Urinary bladder (tissue), 3 donors: ENCODE measurements at regions not wholly inside any gene's neighbourhood (a gene's known extent, or its start where the extent isn't known, plus 50 kb on each side); places are given as distances from the start of the nearest gene placed in this dataset.

Experiments used
- DNase-seq: peaks from one replicate; pipeline ENCODE4 v3.0.0-alpha.2; 2015; ENCODE audit errors: extremely low spot score
- H3K27ac ChIP-seq: one replicate; pipeline ENCODE4 v1.5.1; 2013; ENCODE audit warnings: low read depth, mild to moderate bottlenecking, moderate library complexity
- H3K36me3 ChIP-seq: one replicate; pipeline ENCODE4 v1.6.1; 2013; ENCODE audit warnings: mild to moderate bottlenecking, moderate library complexity; ENCODE audit not compliant: insufficient read depth
- H3K4me1 ChIP-seq: one replicate; pipeline ENCODE4 v1.6.1; 2013; ENCODE audit warnings: mild to moderate bottlenecking, moderate library complexity; ENCODE audit not compliant: insufficient read depth
- H3K4me3 ChIP-seq: one replicate; pipeline ENCODE4 v1.5.1; 2013; ENCODE audit warnings: low read depth, low read length
- WGBS: extraction: QIAGEN DNeasy Blood & Tissue Kit; methylation state at CpG from one replicate; pipeline ENCODE4 v1.1.7; 2013; 5-methylcytosine and 5-hydroxymethylcytosine counted together
- donor health status: healthy with polysubstance abuse.
- donor health status: healthy.

DNA sequence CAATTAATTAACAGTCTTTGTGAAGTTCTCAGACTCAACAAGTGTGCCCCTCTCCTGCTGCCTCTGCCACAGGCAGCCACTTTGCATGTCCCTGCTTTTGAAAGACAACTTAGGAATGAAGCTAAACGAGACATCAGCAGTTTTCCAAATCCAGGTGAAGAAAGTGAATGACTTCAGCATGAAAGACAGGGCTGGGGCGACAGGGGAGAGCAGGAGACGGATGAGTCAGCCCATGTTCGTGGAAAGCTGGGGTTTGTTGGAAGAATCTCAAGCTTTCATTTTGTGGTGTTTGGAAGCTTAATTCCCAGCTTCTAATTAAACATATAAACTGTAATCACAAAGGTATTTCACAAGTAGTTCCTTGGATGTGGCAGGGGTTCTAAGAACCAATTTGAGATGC lies 207.8 kb upstream of the MAP3K1 start:
- Histone ChIP-seq H3K27ac (no peak overlapping the region), H3K4me1 (no peaks in the 10 kb centered on the region), H3K4me3 (no peak overlapping the region), H3K36me3 (no peaks in the 10 kb centered on the region)
- WGBS = 68% methylated on average over 4 of the region's 4 CpGs
- no peak for DNase-seq

DNA sequence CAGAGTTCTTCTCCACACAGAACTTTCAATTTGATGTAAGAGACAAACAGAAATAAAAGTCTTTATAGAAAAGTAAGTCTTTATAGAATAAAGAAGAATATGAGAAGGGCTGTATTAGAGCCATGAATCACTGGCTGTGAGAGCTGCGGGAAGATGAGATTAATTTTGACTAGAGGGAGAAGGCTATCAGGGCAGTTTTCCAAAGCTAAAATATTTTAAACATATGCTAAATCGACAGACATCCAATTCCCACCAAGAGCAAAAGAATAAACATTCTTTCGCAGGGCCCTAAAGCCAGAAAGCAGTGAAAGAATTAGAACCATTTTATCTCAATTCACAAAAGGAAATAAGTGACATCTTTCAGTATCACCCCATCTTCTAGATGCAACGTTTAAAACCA lies 208.3 kb upstream of the MAP3K1 start:
- DNase-seq = no peak
- H3K36me3 ChIP-seq = no peaks in the 10 kb centered on the region
- no peak overlapping the region for H3K4me3 ChIP-seq
- 53% methylated on average over 4 of the region's 4 CpGs for WGBS
- H3K27ac ChIP-seq = no peak overlapping the region
- H3K4me1 ChIP-seq = no peaks in the 10 kb centered on the region

DNA sequence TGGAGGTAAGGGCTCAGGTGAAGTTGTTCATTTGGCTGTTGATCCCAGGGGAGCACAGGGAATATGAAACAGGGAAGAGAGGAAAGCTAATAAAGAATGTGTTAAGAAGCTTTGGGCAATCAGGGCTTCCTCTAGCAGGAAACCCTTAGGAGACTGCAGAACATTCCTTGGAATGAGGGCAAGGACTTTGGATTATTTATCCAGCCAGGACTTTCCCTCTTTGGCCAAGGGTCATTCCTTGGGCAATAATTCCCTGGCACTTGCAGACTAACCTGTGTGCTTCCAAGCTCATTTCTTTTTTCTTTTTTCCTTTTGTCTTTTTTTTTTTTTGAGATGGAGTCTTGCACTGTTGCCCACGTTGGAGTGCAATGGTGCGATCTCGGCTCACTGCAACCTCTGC lies 209.2 kb upstream of the MAP3K1 start:
- Histone ChIP-seq H3K27ac (no peak overlapping the region), H3K36me3 (no peaks in the 10 kb centered on the region), H3K4me3 (no peak overlapping the region), H3K4me1 (no peaks in the 10 kb centered on the region)
- DNase-seq = no peak
- WGBS = 96% methylated on average over 3 of the region's 3 CpGs

DNA sequence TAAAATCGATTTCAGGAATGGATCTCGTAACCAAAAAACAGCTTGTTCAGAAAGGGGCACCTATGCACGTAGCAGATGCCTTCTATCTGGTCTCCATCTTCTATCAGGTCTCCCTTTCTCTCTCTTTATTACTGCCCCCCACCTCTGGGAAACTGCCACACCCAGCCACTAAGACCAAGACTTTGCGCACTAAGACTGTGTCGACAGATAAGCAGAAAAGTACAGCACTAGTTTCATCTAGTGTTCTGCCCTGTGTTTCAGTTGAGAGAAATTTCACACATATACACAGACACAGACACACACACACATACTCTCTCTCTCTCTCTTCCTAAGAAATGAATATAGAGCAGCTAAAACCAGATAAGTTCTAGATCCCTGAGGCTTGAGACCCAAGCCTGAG lies 210.1 kb upstream of the MAP3K1 start:
- H3K27ac ChIP-seq = no peak overlapping the region
- no peak overlapping the region for H3K4me3 ChIP-seq
- 97% methylated on average over 5 of the region's 5 CpGs for WGBS
- no peaks in the 10 kb centered on the region for H3K36me3 ChIP-seq
- H3K4me1 ChIP-seq = no peaks in the 10 kb centered on the region
- no peak for DNase-seq

DNA sequence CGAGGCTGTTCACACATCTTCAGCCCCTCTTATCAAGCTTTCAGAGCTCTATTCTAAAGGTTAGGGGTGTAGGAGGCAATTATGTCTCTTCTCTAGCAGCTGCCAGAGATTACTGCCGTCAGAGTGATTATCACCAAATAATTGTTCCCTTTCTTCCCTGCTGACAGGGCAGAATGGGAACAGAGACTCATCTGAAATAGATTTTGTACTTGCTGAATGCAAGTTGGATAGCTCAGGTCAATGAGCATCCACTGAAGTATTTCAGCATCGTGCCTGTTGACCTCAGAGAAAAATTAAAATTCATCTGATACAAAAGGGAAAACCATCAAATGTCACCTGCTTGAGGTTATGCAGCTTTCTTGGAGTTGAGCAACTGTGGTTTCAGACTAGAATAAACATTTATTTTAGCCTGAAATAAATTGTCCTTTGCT lies 213.7 kb upstream of the MAP3K1 start:
- H3K4me3 ChIP-seq = no peak overlapping the region
- H3K36me3 ChIP-seq = no peaks in the 10 kb centered on the region
- WGBS = 53% methylated on average over 3 of the region's 3 CpGs
- no peak for DNase-seq
- no peaks in the 10 kb centered on the region for H3K4me1 ChIP-seq
- H3K27ac ChIP-seq = no peak overlapping the region

DNA sequence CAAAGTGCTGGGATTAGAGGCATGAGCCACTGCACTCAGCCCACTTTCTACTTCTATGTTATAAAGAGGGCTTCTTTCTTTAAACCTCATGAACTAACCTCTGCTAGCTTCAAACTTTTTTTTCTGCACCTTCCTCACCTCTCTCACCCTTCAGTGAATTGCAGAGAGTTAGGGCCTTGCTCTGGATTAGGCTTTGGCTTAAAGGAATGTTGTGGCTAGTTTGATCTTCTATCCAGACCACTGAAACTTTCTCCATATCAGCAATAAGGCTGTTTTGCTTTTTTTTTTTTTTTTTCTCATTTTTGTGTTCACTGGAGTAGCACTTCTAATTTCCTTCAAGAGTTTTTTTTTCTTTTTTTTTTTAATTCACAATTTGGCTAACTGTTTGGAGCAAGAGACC lies 216.4 kb upstream of the MAP3K1 start:
- H3K36me3 ChIP-seq = no peaks in the 10 kb centered on the region
- no peak overlapping the region for H3K27ac ChIP-seq
- DNase-seq = no peak
- no peak overlapping the region for H3K4me3 ChIP-seq
- H3K4me1 ChIP-seq = no peaks in the 10 kb centered on the region

DNA sequence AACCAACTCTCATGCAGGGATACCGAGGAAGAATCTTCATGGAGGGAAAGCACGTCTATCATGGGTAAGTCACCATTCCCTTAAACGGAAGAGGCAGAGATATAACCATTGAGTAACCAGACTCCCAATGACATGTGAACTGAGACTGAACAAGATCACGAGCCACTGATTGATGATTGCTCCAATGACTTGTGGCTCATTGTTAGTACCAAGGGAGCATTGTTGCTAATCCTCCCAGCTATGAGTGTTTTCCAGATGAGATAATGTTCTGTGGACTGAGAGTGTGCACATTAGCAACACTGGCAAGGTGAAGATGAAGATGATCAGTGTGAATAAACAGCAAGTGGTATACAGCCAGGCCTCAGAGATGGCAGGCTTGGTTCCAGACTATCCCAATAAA lies 219.2 kb upstream of the MAP3K1 start:
- no peak for DNase-seq

DNA sequence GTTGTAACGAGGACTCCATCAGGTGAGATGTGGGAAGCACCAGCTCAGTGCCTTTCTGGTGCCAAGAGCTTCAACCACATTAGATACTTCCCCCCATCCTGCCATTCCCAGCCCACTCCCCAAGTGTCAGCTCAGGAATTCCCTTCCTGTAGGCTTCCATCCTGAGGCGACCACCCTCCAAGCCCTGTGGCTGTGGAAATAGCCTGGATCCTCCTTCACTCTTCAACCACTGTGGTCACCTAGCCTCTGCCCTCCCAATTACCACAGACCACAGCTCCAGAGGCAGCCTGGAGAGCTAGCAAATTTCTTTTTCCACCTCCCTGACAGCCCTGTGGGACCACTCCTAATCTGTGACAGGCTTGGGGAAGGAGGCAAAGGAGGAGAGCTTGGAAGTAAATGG lies 219.8 kb upstream of the MAP3K1 start:
- H3K4me1 ChIP-seq = no peaks in the 10 kb centered on the region
- H3K27ac ChIP-seq = no peak overlapping the region
- DNase-seq = no peak
- 98% methylated on average over 2 of the region's 2 CpGs for WGBS
- H3K4me3 ChIP-seq = no peak overlapping the region
- H3K36me3 ChIP-seq = no peaks in the 10 kb centered on the region

More for the DNA sequence above, 219.2 kb upstream of the MAP3K1 start:
- Histone ChIP-seq H3K27ac (no peak overlapping the region), H3K36me3 (no peaks in the 10 kb centered on the region), H3K4me3 (no peak overlapping the region), H3K4me1 (no peaks in the 10 kb centered on the region)
- WGBS = 96% methylated on average over 4 of the region's 4 CpGs

DNA sequence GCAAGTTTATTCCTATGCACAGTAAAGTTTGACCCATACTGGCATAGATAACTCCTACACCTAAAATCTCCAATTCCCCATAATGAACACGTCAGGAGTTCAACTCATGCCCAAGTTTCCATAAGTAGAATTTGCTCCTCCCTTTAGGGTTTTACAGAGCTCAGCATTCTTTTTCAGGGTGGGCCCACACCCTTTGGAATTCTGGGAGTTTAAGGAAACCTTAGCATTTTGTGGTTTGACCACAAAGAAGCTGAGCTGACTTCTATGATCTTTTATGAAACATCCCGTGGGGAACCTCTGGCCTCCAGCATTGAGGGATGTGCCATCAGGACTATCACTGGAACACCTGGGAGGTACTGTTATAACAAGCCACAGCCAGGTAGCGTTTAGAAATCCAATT lies 220.6 kb upstream of the MAP3K1 start:
- DNase-seq = no peak
- Histone ChIP-seq H3K36me3 (no peaks in the 10 kb centered on the region), H3K27ac (no peak overlapping the region), H3K4me1 (no peaks in the 10 kb centered on the region), H3K4me3 (no peak overlapping the region)
- 88% methylated on average over 3 of the region's 3 CpGs for WGBS

DNA sequence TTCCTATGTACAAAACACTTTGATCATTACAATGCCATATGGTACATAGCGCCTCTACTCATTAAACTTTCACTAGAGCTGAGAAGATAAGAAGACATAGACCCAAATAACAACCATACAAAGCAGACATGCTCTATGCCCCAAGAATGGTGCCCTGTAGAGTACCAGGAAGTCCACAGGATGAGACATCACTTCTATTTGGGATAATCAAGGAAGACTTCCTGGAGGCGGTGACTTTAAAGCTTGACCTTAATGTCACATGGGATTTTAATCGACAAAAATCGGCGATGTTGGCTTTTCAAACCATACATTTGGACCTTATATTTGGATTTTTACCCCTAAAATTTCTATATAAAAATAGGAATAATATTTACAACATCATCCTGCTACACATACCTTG lies 224.3 kb upstream of the MAP3K1 start:
- no peaks in the 10 kb centered on the region for H3K36me3 ChIP-seq
- no peak for DNase-seq
- H3K27ac ChIP-seq = no peak overlapping the region
- no peak overlapping the region for H3K4me3 ChIP-seq
- H3K4me1 ChIP-seq = no peaks in the 10 kb centered on the region
- WGBS = 96% methylated on average over 5 of the region's 5 CpGs

DNA sequence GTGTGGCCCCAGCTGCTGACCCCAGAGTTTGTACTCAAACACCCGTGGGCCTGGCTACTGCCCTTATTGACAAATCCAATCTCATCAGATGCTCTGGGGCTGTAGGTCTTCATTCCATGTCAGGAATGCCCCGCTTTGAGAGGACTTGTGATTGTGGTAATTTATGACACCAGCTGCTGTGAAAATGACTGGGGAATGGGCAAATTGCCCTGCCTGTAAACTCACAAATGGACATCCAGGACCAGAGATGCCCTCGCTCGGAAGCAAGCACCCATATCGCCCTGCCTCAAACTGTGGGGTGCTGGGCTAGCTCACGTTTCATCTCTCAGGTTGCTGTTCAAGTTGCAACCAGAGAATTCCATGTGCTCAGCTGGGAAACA lies 225.9 kb upstream of the MAP3K1 start:
- Histone ChIP-seq H3K27ac (no peak overlapping the region), H3K4me1 (no peaks in the 10 kb centered on the region), H3K36me3 (no peaks in the 10 kb centered on the region), H3K4me3 (no peak overlapping the region)
- 72% methylated on average over 6 of the region's 6 CpGs for WGBS
- DNase-seq = no peak

DNA sequence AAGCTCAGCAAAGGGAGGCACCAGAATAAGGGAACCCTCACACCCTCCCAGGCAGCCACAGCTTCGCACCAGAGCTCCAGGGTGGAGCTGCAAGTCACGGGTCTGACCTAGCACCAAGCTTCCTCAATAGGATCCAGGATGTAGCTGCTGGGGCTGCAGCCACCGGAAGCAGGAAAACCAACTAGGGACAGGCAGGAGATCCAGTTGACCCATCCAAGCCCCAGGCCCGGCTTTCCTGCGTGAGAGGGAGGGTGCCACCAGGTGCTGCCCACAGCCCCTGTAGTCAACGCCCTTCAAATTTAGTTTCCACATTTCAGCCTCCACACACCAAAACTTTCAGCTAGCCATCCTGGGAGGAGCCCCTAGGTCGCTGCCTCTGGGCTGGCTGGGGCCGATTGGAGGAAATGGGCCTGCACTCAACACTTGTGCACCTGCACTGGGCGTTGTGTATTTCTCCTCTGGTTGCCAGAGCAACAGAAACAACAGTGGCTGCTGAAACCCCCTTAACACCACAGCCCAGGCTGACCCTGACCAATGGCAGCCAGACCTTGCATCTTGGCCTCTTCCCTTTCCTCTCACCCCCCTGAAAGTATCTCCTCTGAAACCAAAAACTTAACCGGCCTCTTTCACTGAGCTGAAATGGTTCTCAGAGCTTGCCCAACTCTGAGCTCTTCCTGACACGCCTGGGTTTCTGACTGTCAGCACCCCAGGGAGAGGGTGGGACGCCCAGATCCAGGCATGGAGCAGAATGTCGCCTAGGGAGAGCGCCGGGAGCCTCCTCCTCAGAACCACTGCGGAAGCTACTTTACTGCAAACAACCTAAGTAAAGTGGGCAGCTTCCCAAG lies 226.5 kb upstream of the MAP3K1 start:
- Histone ChIP-seq H3K4me1 (no peaks in the 10 kb centered on the region), H3K4me3 (no peak overlapping the region), H3K27ac (no peak overlapping the region), H3K36me3 (no peaks in the 10 kb centered on the region)
- 74% methylated on average over 16 of the region's 16 CpGs for WGBS
- no peak for DNase-seq

DNA sequence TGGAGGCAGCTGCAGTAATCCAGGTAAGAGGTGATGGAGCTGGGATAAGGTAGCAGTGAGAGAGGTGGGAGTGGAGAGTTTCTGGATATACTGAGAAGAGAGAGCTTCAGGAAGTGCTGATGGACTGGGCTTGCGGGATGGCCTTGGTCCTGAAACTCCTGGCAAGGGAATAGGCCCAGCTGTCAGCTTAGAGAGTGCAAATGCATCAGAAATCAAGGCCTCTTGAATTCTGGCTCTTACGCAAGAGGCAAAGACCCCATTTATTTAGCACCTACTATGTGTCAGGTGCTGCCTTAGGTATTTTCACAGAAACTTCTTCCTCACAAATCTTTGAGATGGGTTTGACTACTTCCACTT lies 227.2 kb upstream of the MAP3K1 start:
- Histone ChIP-seq H3K27ac (no peak overlapping the region), H3K4me3 (no peak overlapping the region), H3K36me3 (no peaks in the 10 kb centered on the region), H3K4me1 (no peaks in the 10 kb centered on the region)
- WGBS = 87% methylated on average over 2 of the region's 2 CpGs
- DNase-seq = no peak

DNA sequence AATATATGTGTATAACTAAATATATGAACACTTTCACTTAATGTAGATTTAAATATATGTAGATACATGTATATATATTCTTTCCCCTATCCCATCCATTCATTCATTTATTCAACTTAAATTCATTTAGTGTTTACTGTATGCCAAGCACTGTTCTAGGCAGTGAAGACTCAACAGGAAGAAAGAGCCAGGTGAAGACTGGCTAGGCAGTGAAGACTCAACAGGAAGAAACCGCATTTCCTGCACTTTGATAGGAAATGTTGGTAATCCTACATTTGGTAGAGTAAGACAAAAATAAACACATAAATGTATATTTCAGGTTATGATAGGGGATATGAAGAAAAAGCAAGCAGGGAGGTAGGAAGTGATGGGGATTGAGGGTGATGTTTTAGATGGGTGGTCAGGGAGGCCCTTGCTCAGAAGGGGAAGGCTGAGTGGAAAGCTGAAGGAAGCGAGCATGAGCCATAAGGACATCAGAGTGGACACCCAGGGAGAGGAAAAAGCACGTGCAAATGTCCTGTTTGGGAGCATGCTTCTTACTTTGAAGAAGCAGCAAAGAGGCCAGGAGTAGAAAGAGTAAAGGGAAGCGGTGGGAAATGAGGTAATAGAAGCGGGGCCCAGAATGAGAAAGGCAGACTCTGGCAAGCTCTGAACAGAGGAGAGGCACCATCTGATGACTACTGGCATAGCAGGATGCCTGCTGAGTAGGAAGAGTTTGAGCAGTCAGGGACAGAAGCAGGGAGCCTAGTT lies 227.8 kb upstream of the MAP3K1 start:
- no peaks in the 10 kb centered on the region for H3K36me3 ChIP-seq
- no peak for DNase-seq
- no peak overlapping the region for H3K4me3 ChIP-seq
- 94% methylated on average over 5 of the region's 5 CpGs for WGBS
- H3K27ac ChIP-seq = no peak overlapping the region
- H3K4me1 ChIP-seq = no peaks in the 10 kb centered on the region
